Liver (tissue), 3 donors: ENCODE measurements at regions not wholly inside any gene's neighbourhood (a gene's known extent, or its start where the extent isn't known, plus 50 kb on each side); places are given as distances from the start of the nearest gene placed in this dataset.

Experiments used
- CTCF ChIP-seq: fragments of 150-350 bp; IDR thresholded peaks from 2 replicates; pipeline ENCODE4 v1.5.1; 2017; ENCODE audit warnings: improper control_type of control experiment, low read depth, low read length; ENCODE audit not compliant: missing input control
- RAD21 ChIP-seq, 2 donors: IDR thresholded peaks; 2 replicates each; pipeline ENCODE4 v1.6.1; 2016; ENCODE audit warnings: antibody characterized with exemption in 2 of 2, mild to moderate bottlenecking in 2 of 2
- TAF1 ChIP-seq: conservative IDR thresholded peaks from 2 replicates; pipeline ENCODE4 v1.6.1; 2016; ENCODE audit warnings: antibody characterized with exemption, mild to moderate bottlenecking
- donor health status: healthy.
- donor health status: healthy.

DNA sequence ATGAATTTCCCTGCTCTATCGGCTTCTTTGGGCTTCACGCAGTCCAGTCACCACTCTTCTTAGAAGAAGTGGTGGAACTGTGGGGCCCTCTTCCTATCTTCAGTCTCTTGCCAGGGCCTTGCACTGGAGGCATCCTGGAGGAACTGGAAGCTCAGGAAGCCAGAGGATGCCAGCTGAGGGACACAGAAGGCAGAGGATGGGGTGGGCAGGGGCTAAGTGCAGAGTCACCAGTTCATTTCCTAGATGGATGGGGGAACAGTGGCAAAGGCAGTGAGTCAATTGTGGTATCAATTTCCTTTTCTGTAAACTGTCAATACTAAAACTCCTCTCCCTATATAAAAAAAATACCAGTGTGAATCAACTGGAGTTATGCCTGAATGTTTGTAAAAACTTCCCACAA, 419.7 kb downstream of the KLF12 start:
- TF ChIP-seq CTCF, result no peak
- no peak for TF ChIP-seq TAF1
- no peak for TF ChIP-seq RAD21 (IDR thresholded peaks at IDR 0.05)
